Activated B cell treated with CpG ODN at 0.5 μM for 24 hours (primary cell): ENCODE measurements at regions not wholly inside any gene's neighbourhood (a gene's known extent, or its start where the extent isn't known, plus 50 kb on each side); places are given as distances from the start of the nearest gene placed in this dataset.
"Not testable (repeated sequence)": the region's sequence is repeated elsewhere in the genome, so short reads cannot be mapped to it uniquely, and the experiment has no call there.

Source experiments
- ATAC-seq: fragments of 200-7000 bp; cut with Tn5 transposase; one replicate; pipeline ENCODE4 v1.10.0; 2021; ENCODE audit warnings: low read depth, mild to moderate bottlenecking, moderate library complexity
- CTCF ChIA-PET: fragments of 350-600 bp; sonication (Branson Sonifier 250); formaldehyde crosslinking; loops from one replicate; lab custom pipeline; 2021; ENCODE audit warnings: antibody characterized with exemption; lab: Charles Lee
- POLR2A ChIA-PET: fragments of 350-600 bp; sonication (Branson Sonifier 250); formaldehyde crosslinking; loops from one replicate; lab custom pipeline; 2021; ENCODE audit warnings: antibody characterized with exemption; lab: Charles Lee
- DNase-seq: peaks from one replicate; pipeline ENCODE4 v3.0.0; 2022
- H3K27ac Mint-ChIP-seq: one replicate; pipeline ENCODE4 v1.8.0; 2020; ENCODE audit warnings: mixed read lengths
- H3K27me3 Mint-ChIP-seq: one replicate; pipeline ENCODE4 v1.8.0; 2021; ENCODE audit warnings: mixed read lengths
- H3K36me3 Mint-ChIP-seq: one replicate; pipeline ENCODE4 v1.8.0; 2021; ENCODE audit warnings: low read depth, mixed read lengths
- H3K4me1 Mint-ChIP-seq: one replicate; pipeline ENCODE4 v1.8.0; 2021; ENCODE audit warnings: mixed read lengths
- H3K4me3 Mint-ChIP-seq: one replicate; pipeline ENCODE4 v1.8.0; 2020; ENCODE audit warnings: mild to moderate bottlenecking, mixed read lengths
- H3K9me3 Mint-ChIP-seq: one replicate; pipeline ENCODE4 v1.8.0; 2020; ENCODE audit warnings: mixed read lengths
- CTCF ChIP-seq: fragments of 200-600 bp; IDR thresholded peaks from one replicate; pipeline ENCODE4 v1.8.0; 2022; ENCODE audit warnings: antibody characterized with exemption, mild to moderate bottlenecking
- intact Hi-C: fragments of 100-400 bp; cut with micrococcal nuclease; formaldehyde crosslinking; loops from one replicate; pipeline ENCODE4 v1.15.1; 2024

- Mint-ChIP-seq H3K27me3 (peaks cover 2% of the 10 kb centered on the region), H3K9me3 (no peaks in the 10 kb centered on the region), H3K4me1 (no peaks in the 10 kb centered on the region), H3K36me3 (no peaks in the 10 kb centered on the region), H3K4me3 (no peak overlapping the region), H3K27ac (no peak overlapping the region)
- TF ChIP-seq CTCF: no peak
- intact Hi-C loops: no loop called here
- no peak for ATAC-seq
- no peak for DNase-seq
- CTCF ChIA-PET: no interaction called here
- POLR2A ChIA-PET: no interaction called here
Observed at GRCh38 chr2:118580107-118580506, 267.3 kb downstream of the EN1 start.

GRCh38 chr2:118577202-118577601, 270.2 kb downstream of the EN1 start:
- H3K4me3 Mint-ChIP-seq: no peak overlapping the region
- H3K9me3 Mint-ChIP-seq: no peaks in the 10 kb centered on the region
- no peaks in the 10 kb centered on the region for H3K4me1 Mint-ChIP-seq
- ATAC-seq (no peak), DNase-seq (no peak)
- ChIA-PET POLR2A (interaction anchor here (0.6 kb wide), 1 partner anchor 68 kb away, joined by 3 read pairs; no protein-coding TSS in a partner anchor), CTCF (no interaction called here)
- no peak overlapping the region for H3K27ac Mint-ChIP-seq
- H3K27me3 Mint-ChIP-seq: no peaks in the 10 kb centered on the region
- intact Hi-C loops: no loop called here
- no peak for TF ChIP-seq CTCF
- no peaks in the 10 kb centered on the region for H3K36me3 Mint-ChIP-seq

- Mint-ChIP-seq H3K4me3 (no peak overlapping the region), H3K27ac (no peak overlapping the region), H3K27me3 (no peaks in the 10 kb centered on the region), H3K4me1 (no peaks in the 10 kb centered on the region), H3K36me3 (no peaks in the 10 kb centered on the region), H3K9me3 (no peaks in the 10 kb centered on the region)
- ChIA-PET POLR2A (no interaction called here), CTCF (no interaction called here)
- intact Hi-C loops: no loop called here
- ATAC-seq (no peak), DNase-seq (no peak)
- TF ChIP-seq CTCF: no peak
Observed at GRCh38 chr2:118576109-118576855, 271.2 kb downstream of the EN1 start.

GRCh38 chr2:118572380-118572779, 275.1 kb downstream of the EN1 start:
- H3K27ac Mint-ChIP-seq, H3K36me3 Mint-ChIP-seq, intact Hi-C loops, POLR2A ChIA-PET, H3K4me1 Mint-ChIP-seq, ATAC-seq, H3K27me3 Mint-ChIP-seq, H3K9me3 Mint-ChIP-seq, DNase-seq, CTCF ChIA-PET, H3K4me3 Mint-ChIP-seq: not testable (repeated sequence)

- DNase-seq (no peak), ATAC-seq (no peak)
- H3K4me1 Mint-ChIP-seq: no peaks in the 10 kb centered on the region
- intact Hi-C loops: no loop called here
- peaks cover 2% of the 10 kb centered on the region for H3K27me3 Mint-ChIP-seq
- POLR2A ChIA-PET: no interaction called here
- H3K9me3 Mint-ChIP-seq: no peaks in the 10 kb centered on the region
- no peak overlapping the region for H3K4me3 Mint-ChIP-seq
- no peak overlapping the region for H3K27ac Mint-ChIP-seq
- CTCF ChIA-PET: interaction anchor here (0.6 kb wide), 1 partner anchor 345 kb away, joined by 5 read pairs; no protein-coding TSS in a partner anchor
- no peak for TF ChIP-seq CTCF
- no peaks in the 10 kb centered on the region for H3K36me3 Mint-ChIP-seq
Observed at GRCh38 chr2:118569876-118570535, 277.4 kb downstream of the EN1 start.
